Natural killer cell (primary cell): ENCODE measurements at regions not wholly inside any gene's neighbourhood (a gene's known extent, or its start where the extent isn't known, plus 50 kb on each side); places are given as distances from the start of the nearest gene placed in this dataset.

Experiments
- ATAC-seq, 3 donors: fragments of 150-1000 bp in 2 of 3; fragments of 200-7000 bp in 1 of 3; cut with Tn5 transposase; 1 replicate in 1 of 3; 2 replicates in 2 of 3; pipeline ENCODE4 v1.10.0; 2021; ENCODE audit warnings: mild to moderate bottlenecking in 2 of 3, moderate library complexity in 2 of 3
- DNase-seq, 2 donors: peaks; one replicate each; pipeline versions ENCODE4 v3.0.0 to v3.0.0-alpha.2; 2013 to 2021; ENCODE audit warnings: mixed read lengths in 1 of 2
- H3K27ac ChIP-seq: one replicate; pipeline ENCODE4 v1.5.1; 2013; ENCODE audit warnings: mild to moderate bottlenecking, low read length
- H3K27me3 ChIP-seq: one replicate; pipeline ENCODE4 v1.6.1; 2013; ENCODE audit warnings: low read length; ENCODE audit not compliant: control insufficient read depth, insufficient read depth
- H3K36me3 ChIP-seq: one replicate; pipeline ENCODE4 v1.6.1; 2013; ENCODE audit warnings: low read length; ENCODE audit not compliant: control insufficient read depth, insufficient read depth
- H3K4me1 ChIP-seq: one replicate; pipeline ENCODE4 v1.6.1; 2013; ENCODE audit warnings: low read length; ENCODE audit not compliant: control insufficient read depth, insufficient read depth
- H3K4me3 ChIP-seq: one replicate; pipeline ENCODE4 v1.5.1; 2013; ENCODE audit warnings: low read length
- H3K9me3 ChIP-seq: one replicate; pipeline ENCODE4 v1.6.1; 2013; ENCODE audit warnings: low read length; ENCODE audit not compliant: control insufficient read depth, insufficient read depth
- H3K27ac Mint-ChIP-seq, 2 donors: one replicate each; pipeline ENCODE4 v1.8.0; 2022; ENCODE audit warnings: mild to moderate bottlenecking in 2 of 2, mixed read lengths in 2 of 2, moderate library complexity in 1 of 2
- H3K27me3 Mint-ChIP-seq, 2 donors: one replicate each; pipeline ENCODE4 v1.8.0; 2022; ENCODE audit warnings: low read depth in 2 of 2, mixed read lengths in 2 of 2
- H3K36me3 Mint-ChIP-seq: one replicate; pipeline ENCODE4 v1.8.0; 2022; ENCODE audit warnings: mixed read lengths
- H3K4me1 Mint-ChIP-seq, 2 donors: one replicate each; pipeline ENCODE4 v1.8.0; 2022; ENCODE audit warnings: mixed read lengths in 2 of 2
- H3K4me3 Mint-ChIP-seq: one replicate; pipeline ENCODE4 v1.8.0; 2022; ENCODE audit warnings: mild to moderate bottlenecking, moderate library complexity, mixed read lengths
- H3K9me3 Mint-ChIP-seq, 2 donors: one replicate each; pipeline ENCODE4 v1.8.0; 2022; ENCODE audit warnings: mixed read lengths in 2 of 2
- WGBS: methylation state at CpG from one replicate; pipeline ENCODE4 v1.1.7; 2013; ENCODE audit warnings: missing lambda C conversion rate; ENCODE audit not compliant: insufficient coverage; 5-methylcytosine and 5-hydroxymethylcytosine counted together
- intact Hi-C: fragments of 100-400 bp; cut with micrococcal nuclease; formaldehyde crosslinking; loops from one replicate; pipeline ENCODE4 v1.14.2; 2022
- TF ChIP-seq, protein P1 (sequence below): fragments of 200-600 bp; IDR thresholded peaks from one replicate; pipeline ENCODE4 v1.8.0; 2022; ENCODE audit warnings: antibody characterized with exemption

DNA sequence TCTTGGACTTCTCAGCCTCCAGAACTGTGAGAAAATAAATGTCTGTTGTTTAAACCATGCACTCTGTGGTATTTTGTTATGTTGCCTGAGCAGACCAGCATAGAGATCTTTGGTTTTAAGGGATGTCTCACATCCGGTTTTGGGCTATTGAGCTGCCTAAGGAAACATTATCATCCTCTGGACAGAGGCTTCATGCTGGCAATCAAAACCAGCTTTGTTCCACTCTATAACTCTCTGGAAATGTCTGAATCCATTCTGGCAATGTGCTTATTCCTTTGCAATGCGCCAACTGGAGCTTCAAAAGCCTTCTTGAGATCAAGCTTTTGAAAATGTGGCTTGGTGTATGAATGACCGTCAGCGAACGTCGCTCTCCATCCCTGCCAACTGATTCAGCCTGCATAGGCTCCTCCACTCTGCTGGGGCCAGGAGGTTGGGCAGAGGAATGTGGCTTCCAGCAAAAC, 183.6 kb upstream of the MGAT5 start:
- no peak overlapping the region for H3K4me3 Mint-ChIP-seq
- H3K4me3 ChIP-seq: no peak overlapping the region
- H3K27ac ChIP-seq: no peak overlapping the region
- TF ChIP-seq, protein P1, sequence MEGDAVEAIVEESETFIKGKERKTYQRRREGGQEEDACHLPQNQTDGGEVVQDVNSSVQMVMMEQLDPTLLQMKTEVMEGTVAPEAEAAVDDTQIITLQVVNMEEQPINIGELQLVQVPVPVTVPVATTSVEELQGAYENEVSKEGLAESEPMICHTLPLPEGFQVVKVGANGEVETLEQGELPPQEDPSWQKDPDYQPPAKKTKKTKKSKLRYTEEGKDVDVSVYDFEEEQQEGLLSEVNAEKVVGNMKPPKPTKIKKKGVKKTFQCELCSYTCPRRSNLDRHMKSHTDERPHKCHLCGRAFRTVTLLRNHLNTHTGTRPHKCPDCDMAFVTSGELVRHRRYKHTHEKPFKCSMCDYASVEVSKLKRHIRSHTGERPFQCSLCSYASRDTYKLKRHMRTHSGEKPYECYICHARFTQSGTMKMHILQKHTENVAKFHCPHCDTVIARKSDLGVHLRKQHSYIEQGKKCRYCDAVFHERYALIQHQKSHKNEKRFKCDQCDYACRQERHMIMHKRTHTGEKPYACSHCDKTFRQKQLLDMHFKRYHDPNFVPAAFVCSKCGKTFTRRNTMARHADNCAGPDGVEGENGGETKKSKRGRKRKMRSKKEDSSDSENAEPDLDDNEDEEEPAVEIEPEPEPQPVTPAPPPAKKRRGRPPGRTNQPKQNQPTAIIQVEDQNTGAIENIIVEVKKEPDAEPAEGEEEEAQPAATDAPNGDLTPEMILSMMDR: no peak
- H3K27me3 Mint-ChIP-seq: peaks cover 6 to 16% of the 10 kb centered on the region in 2 donors
- no peaks in the 10 kb centered on the region for H3K9me3 ChIP-seq
- H3K36me3 Mint-ChIP-seq: no peaks in the 10 kb centered on the region
- DNase-seq (no peak), ATAC-seq (no peak)
- H3K27ac Mint-ChIP-seq: no peak overlapping the region
- no peaks in the 10 kb centered on the region for H3K4me1 Mint-ChIP-seq
- no peaks in the 10 kb centered on the region for H3K27me3 ChIP-seq
- no peaks in the 10 kb centered on the region for H3K4me1 ChIP-seq
- WGBS: 94% methylated on average over 6 of the region's 6 CpGs
- intact Hi-C loops: no loop called here
- H3K36me3 ChIP-seq: no peaks in the 10 kb centered on the region
- no peaks in the 10 kb centered on the region for H3K9me3 Mint-ChIP-seq

DNA sequence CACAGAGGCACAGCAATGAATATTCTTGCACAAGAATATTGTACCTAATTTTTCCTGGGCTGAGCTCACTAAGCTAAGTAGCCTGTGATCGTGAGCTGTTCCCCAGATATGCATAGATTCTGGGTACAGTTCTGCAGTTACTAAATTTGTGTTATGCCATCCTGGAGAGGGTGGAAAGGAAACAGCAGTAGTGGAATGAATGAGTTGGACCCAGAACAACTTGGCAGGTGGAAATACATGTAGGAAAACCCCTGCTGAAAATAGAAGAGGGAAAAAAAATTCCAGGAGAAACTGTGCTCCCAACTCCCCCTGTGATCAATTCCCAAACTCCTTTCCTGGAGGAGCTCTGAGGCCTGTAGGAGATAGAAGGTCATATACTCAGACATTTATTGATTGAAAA, 181.5 kb upstream of the MGAT5 start:
- Mint-ChIP-seq H3K27me3 (peaks cover 6 to 16% of the 10 kb centered on the region in 2 donors), H3K36me3 (no peaks in the 10 kb centered on the region), H3K4me1 (no peaks in the 10 kb centered on the region), H3K4me3 (no peak overlapping the region), H3K9me3 (no peaks in the 10 kb centered on the region), H3K27ac (no peak overlapping the region)
- H3K9me3 ChIP-seq: peaks cover 4% of the 10 kb centered on the region
- ATAC-seq: no peak
- intact Hi-C loops: no loop called here
- H3K4me3 ChIP-seq: no peak overlapping the region
- DNase-seq: no peak
- TF ChIP-seq, protein P1: no peak
- no peaks in the 10 kb centered on the region for H3K4me1 ChIP-seq
- H3K27ac ChIP-seq: no peak overlapping the region
- no peaks in the 10 kb centered on the region for H3K27me3 ChIP-seq
- WGBS: 90% methylated on average over 1 of the region's 1 CpG
- H3K36me3 ChIP-seq: no peaks in the 10 kb centered on the region

DNA sequence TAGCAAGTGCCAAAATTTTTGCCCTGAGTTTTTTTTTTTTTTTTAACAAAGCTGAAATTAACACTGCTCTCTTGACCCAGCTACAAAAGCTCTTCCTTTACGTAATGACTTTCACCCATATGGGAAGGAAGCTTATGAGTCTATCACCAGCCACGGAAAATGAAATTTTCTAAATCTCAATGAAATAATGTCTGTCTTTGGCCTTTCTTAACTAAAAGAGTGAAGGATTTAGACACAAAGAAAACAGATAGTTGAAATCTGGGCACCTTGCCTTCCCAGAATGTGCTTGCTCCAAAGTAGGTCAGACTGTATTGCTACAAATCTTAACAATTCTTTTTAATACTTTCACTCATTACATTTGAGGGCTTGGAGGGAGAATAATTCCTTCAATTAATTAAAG, 180.8 kb upstream of the MGAT5 start:
- Histone ChIP-seq H3K27ac (no peak overlapping the region), H3K9me3 (peaks cover 4% of the 10 kb centered on the region), H3K27me3 (no peaks in the 10 kb centered on the region), H3K36me3 (no peaks in the 10 kb centered on the region), H3K4me1 (no peaks in the 10 kb centered on the region), H3K4me3 (no peak overlapping the region)
- Mint-ChIP-seq H3K27ac (no peak overlapping the region), H3K4me1 (no peaks in the 10 kb centered on the region), H3K9me3 (no peaks in the 10 kb centered on the region), H3K36me3 (no peaks in the 10 kb centered on the region), H3K27me3 (peaks cover 6 to 16% of the 10 kb centered on the region in 2 donors), H3K4me3 (no peak overlapping the region)
- intact Hi-C loops: no loop called here
- ATAC-seq: no peak
- DNase-seq: no peak
- TF ChIP-seq, protein P1: no peak
- 89% methylated on average over 1 of the region's 2 CpGs for WGBS

DNA sequence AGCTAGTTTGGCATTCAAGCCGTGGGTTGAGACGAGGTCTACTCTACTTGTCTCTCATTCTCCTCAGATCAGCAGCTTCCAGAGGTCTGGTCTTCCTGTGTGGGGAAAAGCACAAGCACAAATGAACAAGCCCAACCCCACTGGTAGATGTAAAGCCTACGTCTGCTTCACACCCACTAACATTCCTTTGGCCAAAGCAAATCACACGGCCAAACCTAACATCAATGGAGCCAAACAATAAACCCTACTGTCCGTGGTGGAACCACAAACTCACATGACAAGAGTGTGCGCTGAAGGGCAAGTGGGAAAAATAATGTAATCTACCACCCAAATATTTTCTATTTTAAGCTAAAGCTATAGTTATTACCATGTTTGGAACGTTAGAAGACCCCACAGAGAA, 179.3 kb upstream of the MGAT5 start:
- H3K9me3 Mint-ChIP-seq: no peaks in the 10 kb centered on the region
- intact Hi-C loops: no loop called here
- DNase-seq (no peak), ATAC-seq (no peak)
- H3K27ac Mint-ChIP-seq: no peak overlapping the region
- H3K36me3 ChIP-seq: no peaks in the 10 kb centered on the region
- peaks cover 2 to 23% of the 10 kb centered on the region in 2 donors for H3K27me3 Mint-ChIP-seq
- no peak overlapping the region for H3K4me3 ChIP-seq
- no peaks in the 10 kb centered on the region for H3K27me3 ChIP-seq
- peaks cover 4% of the 10 kb centered on the region for H3K9me3 ChIP-seq
- H3K27ac ChIP-seq: no peak overlapping the region
- no peaks in the 10 kb centered on the region for H3K4me1 ChIP-seq
- TF ChIP-seq, protein P1: no peak
- no peak overlapping the region for H3K4me3 Mint-ChIP-seq
- no peaks in the 10 kb centered on the region for H3K36me3 Mint-ChIP-seq
- 65% methylated on average over 5 of the region's 7 CpGs for WGBS
- H3K4me1 Mint-ChIP-seq: no peaks in the 10 kb centered on the region
